ENCODE measurements at regions not wholly inside any gene's neighbourhood (a gene's known extent, or its start where the extent isn't known, plus 50 kb on each side); places are given as distances from the start of the nearest gene placed in this dataset.
"Not testable (repeated sequence)": the region's sequence is repeated elsewhere in the genome, so short reads cannot be mapped to it uniquely, and the experiment has no call there.

DNA sequence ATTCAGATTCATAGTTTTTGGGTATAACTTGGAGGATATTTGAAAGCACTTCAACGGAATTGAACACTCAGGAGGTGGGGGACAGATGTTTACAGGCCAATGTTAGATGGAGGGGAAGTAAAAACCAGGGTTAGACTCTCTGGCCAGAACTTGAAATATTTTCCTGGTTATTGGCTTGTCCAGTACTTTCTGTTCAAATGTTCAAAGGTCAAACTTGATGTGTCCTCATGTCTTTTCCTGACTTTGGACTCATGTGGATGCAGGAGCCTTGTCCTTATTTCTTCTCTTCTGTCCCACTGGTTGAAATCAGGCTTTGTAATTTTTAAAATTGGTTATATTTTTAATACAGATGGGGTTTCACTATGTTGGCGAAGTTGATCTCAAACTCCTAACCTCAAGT, 2148.5 kb upstream of the RAG2 start:
- intact Hi-C loops (cut with micrococcal nuclease) = not testable (repeated sequence)

DNA sequence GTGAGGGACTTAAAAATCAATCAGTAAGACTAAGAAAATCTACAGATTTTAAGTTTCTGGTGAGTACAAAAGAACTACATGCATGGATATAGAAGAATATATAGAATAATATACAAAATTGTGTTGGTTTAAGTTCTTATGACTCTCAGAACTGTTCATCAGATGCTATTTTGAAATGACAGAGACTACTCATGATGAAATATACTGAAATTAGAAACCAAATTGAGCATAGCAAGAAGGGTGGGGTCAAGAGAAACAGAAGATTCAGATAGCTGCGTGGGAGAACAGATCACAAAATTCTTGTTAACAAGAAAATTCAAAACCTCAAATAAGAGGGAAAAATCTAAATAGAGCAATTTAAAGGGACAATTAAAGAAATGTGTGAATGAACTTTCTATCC, 2125.3 kb upstream of the RAG2 start:
- intact Hi-C loops (cut with micrococcal nuclease) = no loop called here

DNA sequence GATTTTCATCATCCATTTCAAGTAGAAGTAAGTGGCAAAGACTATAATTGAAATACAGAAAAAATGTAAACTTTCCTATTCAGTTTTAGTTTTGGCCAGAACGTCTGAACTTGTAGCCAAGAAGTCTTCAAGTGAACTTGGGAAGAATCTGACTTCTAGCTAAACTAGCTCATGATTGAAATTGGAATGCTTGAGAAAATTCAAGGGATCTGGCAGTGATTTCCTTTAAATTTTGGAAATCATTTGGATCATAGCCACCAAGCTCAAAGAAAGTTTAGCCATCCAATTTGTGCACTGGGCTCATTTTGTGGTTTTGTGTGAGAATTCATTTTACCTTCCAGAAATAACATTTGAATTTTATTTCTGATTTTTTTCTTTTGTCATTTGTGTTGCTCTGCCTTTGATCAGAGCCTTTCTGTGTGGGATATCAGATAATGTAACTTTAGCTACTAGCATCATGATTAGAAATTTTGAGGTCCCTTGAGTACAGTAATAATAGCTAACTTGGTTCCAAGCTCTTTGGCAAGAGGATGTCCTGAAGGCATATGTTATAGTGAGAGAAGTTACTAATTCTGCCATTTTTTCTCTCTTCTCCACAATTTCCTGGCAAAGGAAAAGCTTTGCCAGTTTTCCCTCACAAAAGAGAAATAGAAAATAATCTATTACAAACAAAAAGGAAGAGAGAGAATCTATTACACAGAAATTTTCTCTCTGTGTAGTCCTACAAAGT, 2123.7 kb upstream of the RAG2 start:
- intact Hi-C loops (cut with micrococcal nuclease) = no loop called here

DNA sequence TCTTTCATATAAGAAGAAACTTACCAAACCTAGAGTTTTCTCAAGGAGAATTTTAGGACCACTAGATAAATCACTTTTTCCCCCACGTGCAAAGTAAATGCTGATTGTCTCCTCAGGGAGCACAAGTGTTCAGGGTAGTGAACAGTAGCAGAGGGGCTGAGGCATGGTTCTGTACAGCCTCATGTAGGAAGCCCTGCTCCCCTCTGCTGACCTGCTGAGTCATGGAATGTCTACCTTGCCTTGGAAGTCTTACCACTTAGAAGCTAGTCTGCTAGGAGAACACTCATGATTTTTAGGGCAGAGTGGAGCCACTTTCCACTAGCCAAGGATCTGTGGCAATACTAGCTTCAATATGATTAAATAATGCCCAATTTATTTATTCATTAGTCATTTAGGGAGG, 2120.6 kb upstream of the RAG2 start:
- intact Hi-C loops (cut with micrococcal nuclease) = no loop called here

DNA sequence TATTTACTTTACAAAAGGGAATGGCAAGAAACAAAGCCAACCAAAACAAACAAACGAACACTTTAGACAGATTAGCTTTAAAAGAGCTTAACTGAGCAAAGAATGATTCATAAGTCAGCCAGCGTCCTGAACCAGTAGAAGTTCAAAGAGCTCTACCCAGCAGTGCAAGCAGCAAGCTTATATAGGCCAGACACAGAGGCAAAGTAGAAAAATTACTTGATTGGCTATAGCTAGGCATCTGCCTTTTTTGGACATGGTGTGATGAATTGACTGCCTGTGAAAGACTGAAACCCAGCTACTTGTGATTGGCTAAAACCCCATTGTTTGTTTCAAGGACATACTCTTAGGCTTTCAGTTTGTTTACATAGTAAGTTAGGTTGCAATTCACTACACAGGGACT, 2120.0 kb upstream of the RAG2 start:
- intact Hi-C loops (cut with micrococcal nuclease) = no loop called here

DNA sequence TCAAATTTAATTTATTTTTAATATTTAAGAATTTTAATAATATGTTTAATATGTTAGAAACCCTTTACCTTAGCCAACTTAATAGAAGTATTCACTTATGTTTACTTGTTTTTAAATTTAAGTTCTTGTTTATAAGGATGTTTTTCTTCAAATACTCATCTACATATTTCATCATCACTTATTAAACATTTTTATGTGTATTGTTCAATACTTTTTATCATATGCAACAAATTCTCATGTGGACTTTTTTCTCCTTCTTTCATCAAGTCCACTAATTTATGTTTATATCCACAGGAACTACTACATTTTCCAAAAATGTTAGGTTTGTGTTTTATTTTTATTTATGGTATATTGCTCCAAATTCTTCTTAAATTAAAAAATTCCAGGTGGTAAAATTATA, 2113.1 kb upstream of the RAG2 start:
- intact Hi-C loops (cut with micrococcal nuclease) = no loop called here

DNA sequence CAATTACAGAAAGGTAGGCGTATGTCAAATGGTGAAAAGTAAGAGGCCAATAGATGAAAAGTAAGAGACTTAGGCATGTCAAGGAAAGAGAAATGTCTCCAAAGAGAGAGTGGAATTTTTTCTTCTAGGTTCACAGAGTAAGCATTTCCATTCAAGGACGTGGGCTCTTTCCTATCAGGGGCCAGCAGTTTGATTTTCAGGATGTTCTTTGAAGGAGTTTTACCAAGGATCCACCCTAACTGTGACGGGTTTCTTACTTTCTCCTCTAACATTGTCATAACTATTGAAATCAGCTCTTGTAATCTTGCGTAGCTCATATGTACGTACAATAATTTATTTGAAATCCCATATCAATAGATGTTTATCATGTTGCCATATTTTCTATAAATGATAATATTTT, 2112.2 kb upstream of the RAG2 start:
- intact Hi-C loops (cut with micrococcal nuclease) = no loop called here

DNA sequence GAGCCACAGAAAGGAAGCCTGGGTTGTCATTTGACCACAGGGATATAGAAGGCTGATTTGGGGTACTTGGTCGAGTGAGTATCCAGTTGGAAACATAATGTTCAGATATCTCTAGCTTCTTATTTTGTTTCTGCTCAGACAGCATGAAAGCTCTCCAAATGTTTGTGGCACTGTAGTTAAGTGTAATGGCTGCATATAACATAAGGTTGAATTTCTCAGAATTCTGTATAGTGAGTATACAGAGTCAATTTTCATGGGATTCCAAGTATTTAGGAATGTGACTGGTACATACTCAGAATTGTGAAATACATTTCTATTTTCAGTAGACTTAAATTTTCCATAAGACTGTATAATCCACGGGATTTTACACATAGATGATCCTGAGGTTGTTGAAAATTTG, 2102.1 kb upstream of the RAG2 start:
- intact Hi-C loops (cut with micrococcal nuclease) = no loop called here

DNA sequence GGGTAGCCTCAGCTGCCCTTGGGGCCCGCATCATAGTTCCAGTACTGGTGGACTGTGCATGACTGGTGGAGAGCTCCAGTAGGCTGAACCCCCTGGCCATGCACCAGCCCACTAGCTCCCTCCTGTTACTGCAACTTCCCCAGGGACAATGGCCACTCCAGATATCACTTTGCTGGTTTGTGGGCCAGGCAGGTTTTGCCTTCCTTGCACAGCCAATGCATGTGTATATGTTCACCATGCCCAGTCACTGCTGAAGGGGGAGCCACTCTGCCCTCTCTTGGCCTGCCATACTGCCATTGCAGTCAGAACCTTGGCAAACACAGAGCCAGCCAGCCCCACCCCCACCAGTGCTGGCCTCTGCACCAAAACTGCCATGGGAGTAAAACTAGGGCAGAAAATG, 2095.3 kb upstream of the RAG2 start:
- intact Hi-C loops (cut with micrococcal nuclease) = no loop called here

DNA sequence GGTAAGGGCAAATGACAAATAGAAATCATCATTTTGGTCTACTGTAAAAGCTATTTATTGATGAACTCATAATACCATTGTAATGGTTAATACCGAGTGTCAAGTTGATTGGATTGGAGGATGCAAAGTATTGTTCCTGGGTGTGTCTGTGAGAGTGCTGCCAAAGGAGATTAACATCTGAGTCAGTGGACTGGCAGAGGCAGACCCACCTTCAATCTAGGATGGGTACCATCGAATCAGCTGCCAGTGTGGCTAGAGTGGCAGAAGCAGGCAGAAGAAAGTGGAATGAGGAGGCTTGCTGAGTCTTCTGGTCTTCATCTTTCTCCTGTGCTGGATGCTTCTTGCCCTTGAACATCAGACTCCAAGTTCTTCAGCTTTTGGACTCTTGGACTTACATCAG, 2092.2 kb upstream of the RAG2 start:
- intact Hi-C loops (cut with micrococcal nuclease) = not testable (repeated sequence)

DNA sequence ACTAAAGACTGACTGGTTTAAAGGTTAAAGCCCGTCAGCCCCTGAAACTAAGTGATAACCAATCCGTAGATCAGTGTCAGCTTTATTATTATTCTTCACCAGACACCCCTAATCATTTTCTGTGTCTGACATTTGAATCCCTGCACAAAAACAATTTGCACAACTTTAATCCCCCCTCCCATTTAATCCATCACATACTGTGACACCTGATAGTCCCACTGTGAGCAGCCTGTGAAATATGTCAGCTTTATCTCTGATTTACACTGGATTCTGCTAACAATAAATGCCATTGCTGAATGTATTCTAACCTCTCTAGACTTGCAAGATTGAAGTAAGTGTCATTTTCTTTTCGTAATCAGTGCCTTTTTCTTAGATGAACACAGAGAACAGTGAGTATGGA, 2089.0 kb upstream of the RAG2 start:
- intact Hi-C loops (cut with micrococcal nuclease) = no loop called here

DNA sequence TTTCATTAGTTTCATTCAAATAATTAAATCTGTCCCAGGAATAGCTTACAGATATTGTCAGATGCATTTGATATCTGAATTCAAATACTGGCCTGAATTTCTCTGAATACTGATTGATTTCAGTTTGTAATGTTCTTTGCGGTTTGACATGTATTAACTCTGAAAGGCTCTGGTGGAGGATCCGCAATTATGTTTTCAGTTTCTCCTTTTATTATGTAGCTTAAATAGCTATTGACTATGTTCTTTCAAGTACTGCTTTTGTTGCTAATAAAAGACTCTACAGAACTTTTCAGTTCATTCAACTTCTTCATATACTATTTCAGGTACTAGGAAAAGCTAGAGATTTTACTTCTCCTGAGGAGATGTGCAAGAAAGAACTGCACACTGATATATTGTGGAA, 2085.4 kb upstream of the RAG2 start:
- intact Hi-C loops (cut with micrococcal nuclease) = no loop called here

DNA sequence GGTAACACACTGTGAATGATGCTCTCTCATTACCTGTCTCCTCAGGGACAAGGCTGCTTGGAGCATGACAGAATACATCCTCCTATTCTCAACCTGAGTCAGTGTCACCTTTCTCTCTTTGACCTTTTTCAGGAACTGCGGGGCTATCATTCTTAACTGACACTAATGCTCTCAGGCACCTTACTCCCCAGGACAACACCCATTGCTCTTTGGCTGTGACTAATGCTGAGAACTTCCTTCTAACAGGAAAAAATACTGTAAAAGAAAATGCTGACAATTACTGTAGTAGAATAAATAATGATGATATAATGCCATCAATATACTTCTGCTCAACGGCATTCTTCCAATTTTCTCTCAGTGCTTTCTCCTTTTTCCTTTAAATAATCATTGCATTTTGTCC, 2082.7 kb upstream of the RAG2 start:
- intact Hi-C loops (cut with micrococcal nuclease) = no loop called here

DNA sequence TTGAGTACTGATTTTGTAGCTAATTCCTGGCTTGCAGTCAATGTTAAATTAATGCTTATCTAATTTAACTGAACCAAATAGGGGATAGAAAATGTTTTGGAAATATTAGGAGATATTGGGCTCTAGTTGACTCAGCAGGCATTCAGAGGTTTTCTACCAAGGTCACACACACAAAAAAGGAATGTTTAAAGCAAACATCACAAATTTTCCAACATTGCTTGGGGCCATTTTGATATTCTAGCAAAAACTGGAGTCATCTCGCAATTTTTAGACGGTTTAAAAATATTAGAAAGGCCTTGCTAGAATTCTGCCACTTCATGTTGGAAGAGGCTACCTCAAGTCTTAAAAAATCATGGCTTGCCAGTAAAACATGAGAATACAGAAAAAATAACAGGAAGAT, 2082.1 kb upstream of the RAG2 start:
- intact Hi-C loops (cut with micrococcal nuclease) = no loop called here

DNA sequence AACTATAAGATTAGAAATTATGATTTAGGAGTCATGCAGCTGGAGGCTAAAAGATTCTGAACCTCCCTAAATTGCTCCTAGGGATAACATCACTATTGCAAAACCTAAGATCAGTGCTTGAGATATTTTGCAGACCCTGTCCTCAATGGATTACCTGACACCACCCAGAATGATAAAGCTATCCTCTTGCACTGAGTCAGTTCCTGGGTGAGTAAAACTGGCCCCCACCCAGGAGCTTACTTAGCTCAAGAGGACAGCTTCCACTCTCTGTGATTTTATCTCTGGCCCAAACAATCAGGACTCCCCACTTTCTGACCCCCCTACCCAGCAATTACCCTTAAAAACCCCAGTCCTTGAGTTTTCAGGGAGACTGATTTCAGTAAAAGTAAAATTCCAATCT, 2074.4 kb upstream of the RAG2 start:
- intact Hi-C loops (cut with micrococcal nuclease) = no loop called here

DNA sequence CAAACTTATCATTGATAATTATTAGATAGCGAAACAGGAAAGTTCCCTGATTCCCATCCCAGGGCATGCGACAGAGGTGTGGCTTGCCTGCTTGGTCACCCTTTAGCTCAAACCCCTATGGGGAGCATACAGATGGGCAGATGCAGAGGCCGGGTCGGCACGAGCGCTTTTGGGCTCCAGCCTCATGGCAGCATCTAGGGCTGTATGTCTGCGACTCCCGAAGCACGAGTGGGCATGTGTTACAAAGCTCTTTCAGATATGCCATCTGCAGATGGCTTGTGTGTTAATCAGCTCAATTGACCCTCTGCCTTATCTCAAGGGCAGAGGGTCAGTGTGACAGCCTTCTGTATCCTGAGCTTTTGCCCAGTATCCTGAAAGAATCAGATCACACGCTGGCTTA, 2069.3 kb upstream of the RAG2 start:
- intact Hi-C loops (cut with micrococcal nuclease) = no loop called here

DNA sequence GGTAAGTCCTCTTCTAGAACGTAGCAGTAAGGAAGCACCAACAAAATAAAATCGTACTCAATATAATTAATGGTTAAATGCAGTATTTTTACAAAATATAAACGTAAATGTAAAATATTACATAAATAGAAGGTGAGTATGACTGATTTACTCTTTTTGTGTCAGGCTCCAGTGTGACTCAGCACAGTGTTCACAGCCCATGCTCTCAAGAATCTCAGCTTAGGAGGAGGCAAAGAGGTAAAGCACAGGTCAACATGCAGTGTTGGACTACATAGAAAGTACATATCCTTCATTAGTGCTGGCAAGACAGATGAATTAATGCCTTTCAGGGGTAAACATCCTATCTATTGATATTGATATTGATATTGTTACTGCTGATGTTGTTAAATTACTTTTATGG, 2050.6 kb upstream of the RAG2 start:
- intact Hi-C loops (cut with micrococcal nuclease) = no loop called here

DNA sequence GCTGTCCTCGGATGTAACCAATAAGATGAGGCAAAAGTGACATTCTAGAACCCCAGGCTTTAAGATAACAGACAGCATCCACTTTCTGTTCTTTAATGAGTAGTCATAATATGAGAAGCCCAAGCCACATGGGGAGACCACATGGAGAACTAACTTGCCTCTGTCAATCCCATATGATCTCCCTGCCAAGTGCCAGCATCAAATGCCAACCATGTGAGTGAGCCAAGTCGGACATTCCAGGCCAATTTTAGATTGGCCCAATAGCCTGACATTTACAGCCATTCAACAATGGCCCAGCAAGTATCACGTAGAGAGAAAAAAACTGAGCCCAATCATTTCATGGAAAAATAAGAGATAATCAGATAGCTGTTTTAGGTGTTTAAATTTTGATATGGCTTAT, 2048.3 kb upstream of the RAG2 start:
- intact Hi-C loops (cut with micrococcal nuclease) = no loop called here

DNA sequence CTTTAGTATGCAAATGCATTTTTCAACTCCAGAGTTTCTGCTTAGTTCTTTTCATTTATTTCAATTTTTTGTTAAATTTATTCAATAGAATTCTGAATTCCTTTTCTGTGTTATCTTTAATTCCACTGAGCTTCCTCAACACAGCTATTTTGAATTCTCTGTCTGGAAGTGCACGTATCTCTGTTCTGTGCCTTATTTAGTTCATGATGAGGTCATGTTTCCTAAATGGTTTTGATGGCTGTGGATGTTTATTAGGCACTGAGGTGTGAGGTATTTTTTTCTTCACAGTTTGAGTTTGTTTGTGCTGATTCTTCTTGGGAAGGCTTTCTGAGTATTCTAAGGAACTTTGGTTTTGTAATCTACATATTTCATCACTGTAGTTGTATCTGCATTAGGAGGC, 2042.8 kb upstream of the RAG2 start:
- intact Hi-C loops (cut with micrococcal nuclease) = no loop called here

DNA sequence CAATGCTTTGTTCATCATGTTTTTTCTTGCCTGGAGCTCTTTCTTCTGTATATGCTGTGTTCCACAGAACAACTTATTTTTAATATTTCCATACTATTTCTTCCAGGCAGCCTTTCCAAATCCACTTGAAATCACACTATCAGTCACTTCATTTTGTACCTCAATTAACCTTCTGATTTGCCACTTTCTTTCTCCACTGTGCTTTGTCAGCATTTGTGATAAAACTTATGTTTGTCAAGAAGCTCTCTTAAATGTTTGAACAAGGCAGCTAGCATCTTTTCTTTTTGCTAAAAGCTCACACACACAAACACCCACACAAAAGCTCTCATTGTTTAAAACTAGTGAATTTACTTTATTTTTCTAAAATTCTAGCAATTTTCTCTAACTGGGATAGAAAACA, 2014.7 kb upstream of the RAG2 start:
- intact Hi-C loops (cut with micrococcal nuclease) = no loop called here

DNA sequence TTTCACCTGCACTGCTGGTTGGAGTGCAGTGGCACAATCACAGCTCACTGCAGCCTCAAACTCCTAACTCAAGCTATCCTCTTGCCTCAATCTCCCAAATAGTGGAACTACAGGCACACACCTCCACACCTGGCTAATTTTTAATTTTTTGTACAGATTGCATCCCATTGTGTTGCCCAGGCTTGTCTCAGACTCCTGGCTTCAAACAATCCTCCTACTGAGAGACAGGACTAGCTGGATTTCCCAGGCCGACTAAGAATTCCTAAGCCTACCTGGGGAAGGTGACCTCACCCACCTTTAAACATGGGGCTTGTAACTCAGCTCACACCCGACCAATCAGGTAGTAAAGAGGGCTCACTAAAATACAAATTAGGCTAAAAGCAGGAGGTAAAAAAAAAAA, 2003.3 kb upstream of the RAG2 start:
- intact Hi-C loops (cut with micrococcal nuclease) = not testable (repeated sequence)

DNA sequence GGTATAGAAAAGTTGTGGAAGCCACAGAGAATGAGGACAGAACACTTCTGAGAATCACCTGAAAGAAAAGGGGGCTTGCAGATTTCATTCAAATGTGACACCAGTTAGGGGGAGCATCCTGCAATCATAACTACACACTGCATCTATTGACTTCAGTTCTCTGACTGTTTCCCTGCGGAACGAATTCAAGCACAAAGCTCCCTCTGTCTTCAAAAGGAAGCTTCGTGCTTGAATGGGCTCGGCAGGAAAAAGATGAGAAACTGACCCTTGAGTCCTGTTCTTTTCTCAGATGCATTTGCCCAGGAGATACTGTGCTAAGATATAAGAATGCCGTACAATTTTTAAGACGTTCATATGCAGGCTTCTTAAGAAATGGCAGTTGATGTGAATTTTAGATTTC, 2000.4 kb upstream of the RAG2 start:
- intact Hi-C loops (cut with micrococcal nuclease) = no loop called here

DNA sequence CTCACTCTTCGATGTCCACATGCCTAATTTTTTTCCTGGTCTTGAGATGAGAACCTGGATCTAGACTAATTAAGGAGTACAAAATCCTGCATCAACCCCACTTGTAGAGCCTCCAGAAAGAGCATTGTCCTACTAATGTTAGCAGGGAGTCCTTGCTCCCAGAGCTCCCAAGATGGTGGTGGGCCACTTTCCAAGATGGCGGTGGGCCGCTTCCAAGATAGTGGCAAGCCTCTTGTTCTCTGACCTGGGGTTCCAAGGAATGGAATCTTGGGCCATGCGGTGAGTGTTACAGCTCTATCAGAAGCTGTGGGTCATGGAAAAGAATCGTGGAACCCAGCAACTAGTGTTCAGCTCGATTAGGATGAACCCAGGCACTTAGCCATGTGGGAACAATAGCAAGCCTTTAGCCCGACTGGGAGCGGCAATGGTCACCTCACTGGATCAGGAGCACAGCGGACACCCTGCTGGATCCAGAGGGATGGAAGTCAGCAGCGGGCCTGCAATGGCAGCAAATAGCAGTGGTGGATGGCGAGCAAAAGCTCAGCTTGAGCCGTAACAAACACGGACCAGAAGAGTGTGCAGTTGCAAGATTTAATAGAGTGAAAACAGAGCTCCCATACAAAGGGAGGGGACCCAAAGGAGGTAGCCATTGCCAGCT, 1997.5 kb upstream of the RAG2 start:
- intact Hi-C loops (cut with micrococcal nuclease) = not testable (repeated sequence)

DNA sequence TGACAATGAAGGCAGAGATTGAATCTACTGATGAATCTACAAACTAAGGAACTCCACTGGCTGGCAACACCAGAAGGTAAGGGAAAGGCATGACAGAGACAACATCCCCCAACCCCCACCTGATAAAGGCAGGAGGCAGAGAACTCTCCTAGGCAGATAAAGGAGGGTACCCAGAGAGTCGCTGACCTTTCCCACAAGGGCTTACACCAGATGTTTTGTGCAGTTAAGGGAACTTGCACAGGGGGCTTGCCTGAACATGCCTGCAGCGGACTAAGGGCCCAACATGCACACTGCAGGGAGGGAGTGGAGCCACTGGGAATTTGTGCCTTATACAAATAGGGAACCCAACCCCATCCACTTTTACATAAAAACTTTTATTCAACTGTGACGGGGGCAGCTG, 1996.9 kb upstream of the RAG2 start:
- intact Hi-C loops (cut with micrococcal nuclease) = no loop called here

All from T-helper 2 cell treated with Interferon-gamma antibody and Interleukin-4, amounts not matched to agents 100 ng/mL and 5 ng/mL, for 36 hours (primary cell).